Activated CD4-positive, alpha-beta T cell treated with anti-CD3 and anti-CD28 coated beads for 36 hours (primary cell): ENCODE measurements at regions not wholly inside any gene's neighbourhood (a gene's known extent, or its start where the extent isn't known, plus 50 kb on each side); places are given as distances from the start of the nearest gene placed in this dataset.

Experiments used
- ATAC-seq: fragments of 200-7000 bp; cut with Tn5 transposase; one replicate; pipeline ENCODE4 v1.10.0; 2021; ENCODE audit warnings: mild to moderate bottlenecking, moderate library complexity
- CTCF ChIA-PET: fragments of 350-600 bp; sonication (Branson Sonifier 250); formaldehyde crosslinking; loops from one replicate; lab custom pipeline; 2021; ENCODE audit warnings: antibody characterized with exemption; lab: Charles Lee
- POLR2A ChIA-PET: fragments of 350-600 bp; sonication (Branson Sonifier 250); formaldehyde crosslinking; loops from one replicate; lab custom pipeline; 2021; ENCODE audit warnings: antibody characterized with exemption, inconsistent platforms; lab: Charles Lee
- DNase-seq: peaks from one replicate; pipeline ENCODE4 v3.0.0-alpha.2; 2020
- H3K27ac Mint-ChIP-seq: one replicate; pipeline ENCODE4 v1.8.0; 2021; ENCODE audit warnings: mixed read lengths
- H3K27me3 Mint-ChIP-seq: one replicate; pipeline ENCODE4 v1.8.0; 2021; ENCODE audit warnings: mixed read lengths
- H3K36me3 Mint-ChIP-seq: one replicate; pipeline ENCODE4 v1.8.0; 2021; ENCODE audit warnings: low read depth, mixed read lengths
- H3K4me1 Mint-ChIP-seq: one replicate; pipeline ENCODE4 v1.8.0; 2021; ENCODE audit warnings: mixed read lengths
- H3K4me3 Mint-ChIP-seq: one replicate; pipeline ENCODE4 v1.8.0; 2021; ENCODE audit warnings: mild to moderate bottlenecking, moderate library complexity, mixed read lengths
- H3K9me3 Mint-ChIP-seq: one replicate; pipeline ENCODE4 v1.8.0; 2021; ENCODE audit warnings: low read depth, mixed read lengths
- intact Hi-C, 2 experiments: fragments of 100-400 bp; cut with DNase I in 1 of 2; cut with micrococcal nuclease in 1 of 2; formaldehyde crosslinking; loops; one replicate each; pipeline versions ENCODE4 v1.14.2 to v1.15.1; 2022 to 2024; cut with DNase I, micrococcal nuclease

DNA sequence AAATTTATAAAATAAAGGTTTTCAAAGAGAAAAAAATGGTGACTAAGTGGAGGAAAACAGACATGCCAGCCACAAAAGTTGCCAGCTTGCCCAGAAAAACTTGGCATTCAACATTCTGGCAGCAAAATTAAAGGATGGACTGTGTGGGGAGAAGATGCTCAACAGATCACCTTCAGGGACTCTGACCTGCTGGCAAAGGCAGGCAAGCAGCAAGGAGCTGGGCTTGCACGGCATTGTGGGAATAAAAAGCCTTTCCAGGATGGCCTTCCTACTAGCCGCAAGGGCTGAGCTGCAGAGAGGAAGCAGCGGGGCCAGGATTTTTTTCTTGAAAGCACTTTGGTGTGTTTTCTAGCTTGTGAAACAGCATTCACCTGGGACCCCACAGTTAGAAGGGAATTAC is 101.9 kb upstream of the CACNA2D3 start:
- no peak overlapping the region for H3K27ac Mint-ChIP-seq
- DNase-seq = no peak
- H3K4me3 Mint-ChIP-seq = no peak overlapping the region
- no peak for ATAC-seq
- POLR2A ChIA-PET = no interaction called here
- H3K36me3 Mint-ChIP-seq = no peaks in the 10 kb centered on the region
- intact Hi-C loops = no loop called here
- peaks cover 4% of the 10 kb centered on the region for H3K9me3 Mint-ChIP-seq
- CTCF ChIA-PET = no interaction called here
- H3K4me1 Mint-ChIP-seq = no peaks in the 10 kb centered on the region
- H3K27me3 Mint-ChIP-seq = peaks cover 10% of the 10 kb centered on the region

DNA sequence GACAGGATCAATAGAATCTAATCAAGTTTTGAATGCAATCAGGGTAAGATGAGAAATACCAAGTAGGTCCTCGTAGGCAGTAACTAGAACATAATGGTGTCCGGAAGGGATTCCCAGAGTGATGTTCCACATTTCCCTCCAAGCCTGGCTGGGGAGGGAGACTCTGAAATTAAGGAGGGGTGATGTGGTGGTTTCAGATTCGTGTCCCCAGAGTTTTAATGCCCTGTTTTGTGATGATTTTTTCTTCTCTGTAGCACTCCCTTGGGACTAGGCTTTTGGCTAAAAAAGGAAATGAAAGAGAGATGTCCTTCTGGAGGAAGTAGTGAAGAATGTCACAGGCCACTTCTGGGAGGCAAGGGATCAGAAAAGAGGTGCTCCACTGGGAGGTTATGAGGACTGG is 108.3 kb upstream of the CACNA2D3 start:
- H3K4me1 Mint-ChIP-seq = no peaks in the 10 kb centered on the region
- ChIA-PET POLR2A (no interaction called here), CTCF (no interaction called here)
- peaks cover 4% of the 10 kb centered on the region for H3K9me3 Mint-ChIP-seq
- no peak overlapping the region for H3K4me3 Mint-ChIP-seq
- H3K36me3 Mint-ChIP-seq = no peaks in the 10 kb centered on the region
- DNase-seq (no peak), ATAC-seq (no peak)
- no peak overlapping the region for H3K27ac Mint-ChIP-seq
- intact Hi-C loops = no loop called here
- peaks cover 6% of the 10 kb centered on the region for H3K27me3 Mint-ChIP-seq

- Mint-ChIP-seq H3K36me3 (no peaks in the 10 kb centered on the region), H3K27ac (no peak overlapping the region), H3K27me3 (peaks cover 10% of the 10 kb centered on the region), H3K4me1 (no peaks in the 10 kb centered on the region), H3K4me3 (no peak overlapping the region), H3K9me3 (no peaks in the 10 kb centered on the region)
- intact Hi-C loops = no loop called here
- ChIA-PET CTCF (no interaction called here), POLR2A (no interaction called here)
- no peak for ATAC-seq
- DNase-seq = no peak
Measured at GRCh38 chr3:54008744-54009143, 113.6 kb upstream of the CACNA2D3 start.

GRCh38 chr3:54008099-54008498 is 114.3 kb upstream of the CACNA2D3 start:
- H3K36me3 Mint-ChIP-seq = no peaks in the 10 kb centered on the region
- POLR2A ChIA-PET = no interaction called here
- no peaks in the 10 kb centered on the region for H3K4me1 Mint-ChIP-seq
- DNase-seq (no peak), ATAC-seq (no peak)
- intact Hi-C loops = no loop called here
- peaks cover 9% of the 10 kb centered on the region for H3K27me3 Mint-ChIP-seq
- no peak overlapping the region for H3K27ac Mint-ChIP-seq
- no peaks in the 10 kb centered on the region for H3K9me3 Mint-ChIP-seq
- CTCF ChIA-PET = no interaction called here
- H3K4me3 Mint-ChIP-seq = no peak overlapping the region

- no peaks in the 10 kb centered on the region for H3K4me1 Mint-ChIP-seq
- POLR2A ChIA-PET = no interaction called here
- H3K27ac Mint-ChIP-seq = no peak overlapping the region
- no peak for ATAC-seq
- DNase-seq = no peak
- peaks cover 11% of the 10 kb centered on the region for H3K27me3 Mint-ChIP-seq
- no peaks in the 10 kb centered on the region for H3K36me3 Mint-ChIP-seq
- intact Hi-C loops = no loop called here
- no peak overlapping the region for H3K4me3 Mint-ChIP-seq
- no peaks in the 10 kb centered on the region for H3K9me3 Mint-ChIP-seq
- CTCF ChIA-PET = no interaction called here
Measured at GRCh38 chr3:54004335-54004734, 112.7 kb upstream of the SELENOK start.

DNA sequence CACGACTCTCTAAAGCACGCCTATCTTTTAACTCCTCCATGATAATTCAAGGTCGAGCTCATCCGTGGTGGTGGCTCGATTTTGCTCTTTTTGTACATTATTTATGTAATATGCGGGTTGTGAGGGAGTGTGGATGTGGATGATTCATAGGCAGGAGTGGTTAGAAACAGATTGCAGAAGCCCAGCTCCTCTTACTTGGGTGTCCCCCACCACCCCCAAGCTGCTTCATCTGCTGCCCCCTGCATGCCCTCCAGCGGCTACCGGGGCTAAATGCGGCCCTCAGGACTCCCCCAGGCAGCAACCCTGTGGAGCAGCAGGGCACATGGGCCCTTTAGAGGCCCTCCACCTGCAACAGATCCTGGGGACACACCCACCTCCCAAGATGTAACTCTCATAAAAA is 111.5 kb upstream of the SELENOK start:
- Mint-ChIP-seq H3K27ac (no peak overlapping the region), H3K27me3 (peaks cover 13% of the 10 kb centered on the region), H3K36me3 (no peaks in the 10 kb centered on the region), H3K9me3 (no peaks in the 10 kb centered on the region), H3K4me3 (no peak overlapping the region), H3K4me1 (no peaks in the 10 kb centered on the region)
- CTCF ChIA-PET = no interaction called here
- no peak for DNase-seq
- intact Hi-C loops = no loop called here
- POLR2A ChIA-PET = no interaction called here
- no peak for ATAC-seq

DNA sequence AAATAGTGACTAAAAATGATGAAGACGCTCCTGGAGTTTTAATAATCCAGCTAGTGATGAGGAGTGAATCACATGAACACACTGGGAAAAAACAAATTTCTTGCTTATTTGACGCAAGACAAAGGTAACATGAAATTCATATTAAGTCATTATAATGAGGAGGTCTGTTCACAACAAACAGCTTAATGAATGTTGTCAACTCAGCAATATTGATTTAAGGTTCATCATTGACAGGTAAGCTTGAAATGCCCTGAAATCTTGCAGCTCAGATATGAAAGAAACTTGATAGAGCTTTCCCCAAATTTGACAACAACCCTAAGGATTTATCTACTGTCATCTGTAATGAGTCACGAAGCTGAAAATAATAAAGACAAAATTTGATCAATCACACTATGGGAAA is 108.1 kb upstream of the SELENOK start:
- CTCF ChIA-PET = no interaction called here
- POLR2A ChIA-PET = no interaction called here
- H3K27ac Mint-ChIP-seq = no peak overlapping the region
- intact Hi-C loops = no loop called here
- no peak overlapping the region for H3K4me3 Mint-ChIP-seq
- no peaks in the 10 kb centered on the region for H3K4me1 Mint-ChIP-seq
- no peak for ATAC-seq
- no peaks in the 10 kb centered on the region for H3K36me3 Mint-ChIP-seq
- no peak for DNase-seq
- H3K9me3 Mint-ChIP-seq = no peaks in the 10 kb centered on the region
- H3K27me3 Mint-ChIP-seq = peaks cover 11% of the 10 kb centered on the region

GRCh38 chr3:53998980-53999379 is 107.3 kb upstream of the SELENOK start:
- no peak for DNase-seq
- no peak overlapping the region for H3K4me3 Mint-ChIP-seq
- H3K36me3 Mint-ChIP-seq = no peaks in the 10 kb centered on the region
- H3K4me1 Mint-ChIP-seq = no peaks in the 10 kb centered on the region
- no peaks in the 10 kb centered on the region for H3K9me3 Mint-ChIP-seq
- no peak for ATAC-seq
- H3K27me3 Mint-ChIP-seq = peaks cover 11% of the 10 kb centered on the region
- no peak overlapping the region for H3K27ac Mint-ChIP-seq
- intact Hi-C loops = no loop called here
- ChIA-PET POLR2A (no interaction called here), CTCF (no interaction called here)

DNA sequence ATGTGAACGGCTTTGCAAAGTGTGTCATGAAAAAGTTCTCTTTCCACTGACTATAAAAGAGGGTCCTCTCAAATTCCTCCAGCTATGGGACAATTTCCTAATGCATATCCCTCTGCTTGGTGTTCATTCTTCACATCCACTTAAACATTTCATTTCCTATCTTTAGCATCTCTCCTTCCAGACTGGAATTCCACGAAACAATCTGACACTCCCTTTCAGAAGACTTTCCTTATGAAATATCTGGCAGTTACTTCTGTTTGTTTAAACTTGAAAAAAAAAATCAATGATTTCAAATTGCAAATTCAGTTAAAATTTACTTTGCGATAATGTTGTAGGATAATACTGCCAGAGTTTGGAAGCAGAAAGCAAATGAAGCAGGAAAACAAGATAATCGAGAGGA is 105.8 kb upstream of the SELENOK start:
- intact Hi-C loops = no loop called here
- ATAC-seq (no peak), DNase-seq (no peak)
- POLR2A ChIA-PET = no interaction called here
- Mint-ChIP-seq H3K27ac (no peak overlapping the region), H3K4me3 (no peak overlapping the region), H3K9me3 (no peaks in the 10 kb centered on the region), H3K36me3 (no peaks in the 10 kb centered on the region), H3K4me1 (no peaks in the 10 kb centered on the region), H3K27me3 (peaks cover 13% of the 10 kb centered on the region)
- CTCF ChIA-PET = no interaction called here

DNA sequence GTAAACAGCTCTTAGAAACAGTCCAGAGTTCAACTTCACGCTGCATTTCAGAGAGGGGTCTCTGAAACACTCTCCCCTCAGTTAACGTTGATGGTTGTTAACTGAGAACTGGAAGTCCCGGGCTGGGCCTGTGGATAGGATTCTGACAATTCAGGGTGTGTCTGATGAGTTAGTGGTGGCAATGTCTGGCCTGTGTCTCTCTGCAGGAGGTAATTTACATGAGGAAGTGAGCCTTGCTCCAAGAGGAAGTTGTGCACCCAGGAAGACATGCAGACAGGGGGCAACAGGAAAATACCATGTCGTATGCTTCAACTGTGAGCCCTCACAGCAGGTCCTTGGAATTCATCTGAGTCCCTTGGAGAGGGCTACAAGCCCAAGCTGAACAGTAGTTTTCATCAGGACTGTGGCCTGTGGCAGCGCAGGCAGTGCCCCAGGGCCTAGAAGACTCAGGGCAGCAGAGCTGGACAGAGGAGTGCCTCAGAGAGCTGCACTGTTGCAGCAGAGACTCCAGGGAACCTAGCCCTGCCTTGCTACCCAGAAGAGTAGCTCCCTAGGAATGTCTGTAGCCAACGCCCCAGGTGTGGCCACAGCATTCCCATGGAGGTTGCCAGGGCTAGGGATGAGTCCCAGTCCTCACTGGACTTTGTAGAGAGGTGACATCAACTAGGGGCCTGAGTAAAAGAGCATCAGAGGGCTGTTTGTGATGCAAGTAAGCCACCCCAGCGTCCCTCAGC is 104.6 kb upstream of the SELENOK start:
- Mint-ChIP-seq H3K27ac (no peak overlapping the region), H3K9me3 (no peaks in the 10 kb centered on the region), H3K4me3 (no peak overlapping the region), H3K4me1 (no peaks in the 10 kb centered on the region), H3K36me3 (no peaks in the 10 kb centered on the region), H3K27me3 (peaks cover 18% of the 10 kb centered on the region)
- intact Hi-C loops = no loop called here
- ChIA-PET CTCF (no interaction called here), POLR2A (no interaction called here)
- DNase-seq (no peak), ATAC-seq (no peak)

DNA sequence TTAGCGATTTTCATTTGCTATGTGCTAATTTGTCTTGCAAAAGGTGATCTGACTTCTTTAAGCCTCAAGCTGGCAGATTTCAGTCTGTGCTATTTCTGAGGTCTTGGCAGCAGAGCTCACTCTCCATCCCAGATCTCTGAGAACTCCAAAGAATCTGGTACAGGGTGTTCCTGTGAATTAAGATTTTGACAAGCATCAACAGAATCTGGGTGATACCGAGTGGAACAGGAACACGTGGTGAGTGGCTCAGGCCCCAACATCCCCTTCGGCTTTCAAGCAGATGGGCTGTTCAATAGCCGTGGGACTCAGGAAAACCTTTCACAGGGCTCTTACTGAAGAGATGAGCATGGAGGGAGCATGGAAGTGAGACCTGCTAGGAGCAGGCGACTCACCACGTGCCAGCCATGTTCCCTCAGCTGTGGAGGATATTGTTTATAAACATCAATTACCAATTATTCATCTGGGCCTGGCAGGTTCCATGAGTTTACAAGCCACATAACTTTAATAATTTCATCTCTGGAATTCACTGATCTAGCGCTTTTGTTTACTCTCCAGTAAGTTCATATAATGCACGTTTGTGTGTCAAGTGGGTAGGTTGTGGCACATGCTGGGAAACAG is 103.4 kb upstream of the SELENOK start:
- Mint-ChIP-seq H3K36me3 (no peaks in the 10 kb centered on the region), H3K27ac (no peak overlapping the region), H3K27me3 (peaks cover 15% of the 10 kb centered on the region), H3K9me3 (no peaks in the 10 kb centered on the region), H3K4me3 (no peak overlapping the region), H3K4me1 (no peaks in the 10 kb centered on the region)
- intact Hi-C loops = no loop called here
- ATAC-seq (no peak), DNase-seq (no peak)
- POLR2A ChIA-PET = no interaction called here
- CTCF ChIA-PET = no interaction called here

DNA sequence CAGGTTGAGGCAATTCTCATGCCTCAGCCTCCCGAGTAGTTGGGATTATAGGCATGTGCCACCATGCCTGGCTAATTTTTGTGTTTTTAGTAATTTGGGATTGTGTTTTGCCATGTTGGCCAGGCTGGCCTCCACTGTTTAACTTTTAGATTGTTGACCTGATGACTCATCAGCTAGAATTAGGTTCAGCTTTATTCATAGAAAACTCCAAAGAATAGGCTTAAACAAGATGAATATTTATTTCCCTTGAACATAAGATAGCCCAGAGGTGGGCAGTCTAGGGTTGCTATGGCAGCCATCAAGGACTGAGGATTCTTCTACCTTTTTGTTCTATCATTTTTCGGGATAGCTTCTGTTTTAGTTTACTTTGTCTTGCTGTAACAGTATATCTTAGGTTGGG is 99.6 kb upstream of the SELENOK start:
- Mint-ChIP-seq H3K36me3 (no peaks in the 10 kb centered on the region), H3K9me3 (no peaks in the 10 kb centered on the region), H3K4me1 (no peaks in the 10 kb centered on the region), H3K4me3 (no peak overlapping the region), H3K27me3 (peaks cover 8% of the 10 kb centered on the region), H3K27ac (no peak overlapping the region)
- CTCF ChIA-PET = no interaction called here
- no peak for ATAC-seq
- no peak for DNase-seq
- intact Hi-C loops = no loop called here
- POLR2A ChIA-PET = no interaction called here
